A549 (cell line): ENCODE measurements at regions not wholly inside any gene's neighbourhood (a gene's known extent, or its start where the extent isn't known, plus 50 kb on each side); places are given as distances from the start of the nearest gene placed in this dataset.
A peak's percentile ranks its signal among the peaks of the same experiment; 100 is the strongest.

Source experiments
- ATAC-seq, 2 experiments: fragments of 200-7000 bp in 1 of 2; fragments of >200 bp in 1 of 2; cut with Nextera tagmentation in 1 of 2; cut with Tn5 transposase in 1 of 2; 3 replicates each; pipeline versions ENCODE4 v1.8.0 to v1.9.1; 2018 to 2020; ENCODE audit warnings: mild to moderate bottlenecking in 1 of 2, moderate library complexity in 1 of 2
- CTCF ChIA-PET: fragments of 300-600 bp; sonication (Branson Sonifier 250); formaldehyde crosslinking; extraction: SDS; loops from one replicate; lab custom pipeline; 2021; ENCODE audit warnings: antibody characterized with exemption, inconsistent platforms; lab: Yijun Ruan, JAX
- POLR2A ChIA-PET: fragments of 350-600 bp; formaldehyde crosslinking; extraction: SDS; loops from one replicate; lab custom pipeline; 2021; ENCODE audit warnings: antibody characterized with exemption, inconsistent platforms; lab: Yijun Ruan, JAX
- DNase-seq, 2 experiments: peaks; one replicate each; pipeline versions ENCODE4 v3.0.0 to v3.0.0-alpha.2; 2011 to 2016; ENCODE audit warnings: low read depth in 1 of 2, low spot score in 1 of 2
- FAIRE-seq: peaks from 2 replicates; lab custom pipeline; 2011; peaks lifted over from hg19 to GRCh38; lab: Jason Lieb, UNC
- H3K27ac ChIP-seq, 2 experiments: fragments of >200 bp; sonication (Bioruptor Twin); formaldehyde crosslinking; 3 replicates each; pipeline ENCODE4 v1.5.1; 2016 to 2017
- H3K4me1 ChIP-seq: fragments of >200 bp; sonication (Bioruptor Twin); formaldehyde crosslinking; 3 replicates; pipeline ENCODE4 v1.6.1; 2016
- H3K4me2 ChIP-seq: fragments of >200 bp; sonication (Bioruptor Twin); formaldehyde crosslinking; 3 replicates; pipeline ENCODE4 v1.6.1; 2016
- H3K4me3 ChIP-seq: fragments of >200 bp; sonication (Bioruptor Twin); formaldehyde crosslinking; 3 replicates; pipeline ENCODE4 v1.5.1; 2016
- H3K9me3 ChIP-seq: fragments of >200 bp; sonication (Bioruptor Twin); formaldehyde crosslinking; 3 replicates; pipeline ENCODE4 v1.6.1; 2016
- ATOH8 ChIP-seq: fragments of 250-450 bp; sonication (Bioruptor Pico); IDR thresholded peaks from 2 replicates; pipeline ENCODE4 v1.5.0; 2020; ENCODE audit warnings: low read depth, mild to moderate bottlenecking, moderate library complexity
- CBX8 ChIP-seq: fragments of 200-600 bp; sonication (generic); IDR thresholded peaks from 2 replicates; pipeline ENCODE4 v1.6.1; 2016
- E2F6 ChIP-seq: IDR thresholded peaks from 2 replicates; pipeline ENCODE4 v1.6.1; 2012; ENCODE audit warnings: low read depth, borderline replicate concordance
- ELK1 ChIP-seq: fragments of 150-350 bp; IDR thresholded peaks from 2 replicates; pipeline ENCODE4 v1.6.1; 2014; ENCODE audit warnings: low read depth, mild to moderate bottlenecking, low read length
- EP300 ChIP-seq, 2 experiments: fragments of >200 bp; sonication (Bioruptor Twin); formaldehyde crosslinking; IDR thresholded peaks; 2 replicates in 1 of 2; 3 replicates in 1 of 2; pipeline ENCODE4 v1.6.1; 2016 to 2017
- FOSB ChIP-seq: fragments of 250-450 bp; sonication (Bioruptor Pico); IDR thresholded peaks from 2 replicates; pipeline ENCODE4 v1.5.0; 2020; ENCODE audit warnings: mild to moderate bottlenecking, moderate library complexity
- FOSL2 ChIP-seq, 2 experiments: fragments of 450-650 bp in 1 of 2; fragments of >200 bp in 1 of 2; sonication (Bioruptor Twin) in 1 of 2; formaldehyde crosslinking; IDR thresholded peaks; 2 replicates each; pipeline versions ENCODE4 v1.5.0 to v1.6.1; 2016 to 2020; ENCODE audit warnings: mild to moderate bottlenecking in 1 of 2, moderate library complexity in 1 of 2
- FOXS1 ChIP-seq: fragments of 250-450 bp; sonication (Bioruptor Pico); IDR thresholded peaks from 2 replicates; pipeline ENCODE4 v1.5.0; 2020; ENCODE audit warnings: mild to moderate bottlenecking, moderate library complexity
- GATA3 ChIP-seq: IDR thresholded peaks from 2 replicates; pipeline ENCODE4 v1.6.1; 2012; ENCODE audit warnings: borderline replicate concordance
- HDAC2 ChIP-seq: fragments of 200-600 bp; sonication (generic); IDR thresholded peaks from 2 replicates; pipeline ENCODE4 v1.6.1; 2016
- HMGXB4 ChIP-seq: fragments of 250-450 bp; sonication (Bioruptor Pico); IDR thresholded peaks from 2 replicates; pipeline ENCODE4 v1.5.0; 2021; ENCODE audit warnings: mild to moderate bottlenecking, moderate library complexity, borderline replicate concordance
- HOXB13 ChIP-seq: fragments of 250-450 bp; sonication (Bioruptor Pico); IDR thresholded peaks from 2 replicates; pipeline ENCODE4 v1.5.0; 2020; ENCODE audit warnings: low read depth, mild to moderate bottlenecking, moderate library complexity
- NFE2L2 ChIP-seq: fragments of 150-350 bp; conservative IDR thresholded peaks from 2 replicates; pipeline ENCODE4 v1.6.1; 2014; ENCODE audit warnings: low read length
- NPAS2 ChIP-seq: fragments of 250-450 bp; sonication (Bioruptor Pico); IDR thresholded peaks from 2 replicates; pipeline ENCODE4 v1.8.0; 2022; ENCODE audit warnings: mild to moderate bottlenecking, moderate library complexity, borderline replicate concordance
- PHF8 ChIP-seq: fragments of 200-600 bp; sonication (generic); IDR thresholded peaks from 2 replicates; pipeline ENCODE4 v1.6.1; 2016; ENCODE audit warnings: low read depth, mild to moderate bottlenecking, antibody characterized with exemption, moderate library complexity, borderline replicate concordance
- REST ChIP-seq: fragments of 200-600 bp; sonication (generic); IDR thresholded peaks from 2 replicates; pipeline ENCODE4 v1.6.1; 2016; ENCODE audit warnings: antibody characterized with exemption, mild to moderate bottlenecking, moderate library complexity
- SREBF2 ChIP-seq: fragments of 450-650 bp; IDR thresholded peaks from 2 replicates; pipeline ENCODE4 v1.6.1; 2014; ENCODE audit warnings: mild to moderate bottlenecking, moderate library complexity
- TFCP2L1 ChIP-seq: fragments of 250-450 bp; sonication (Bioruptor Pico); IDR thresholded peaks from 2 replicates; pipeline ENCODE4 v1.5.0; 2021; ENCODE audit warnings: mild to moderate bottlenecking
- USF2 ChIP-seq: fragments of 450-650 bp; IDR thresholded peaks from 2 replicates; pipeline ENCODE4 v1.6.1; 2014; ENCODE audit warnings: antibody characterized with exemption
- ZC3H11A ChIP-seq: fragments of 450-650 bp; IDR thresholded peaks from 2 replicates; pipeline ENCODE4 v1.6.1; 2014; ENCODE audit warnings: antibody characterized with exemption, mild to moderate bottlenecking
- ZFP36 ChIP-seq: fragments of 450-650 bp; IDR thresholded peaks from 2 replicates; pipeline ENCODE4 v1.6.1; 2014; ENCODE audit warnings: borderline replicate concordance; ENCODE audit not compliant: partially characterized antibody
- WGBS: methylation state at CpG from one replicate; pipeline ENCODE4 v1.1.6; 2017; ENCODE audit errors: missing lambda C conversion rate; 5-methylcytosine and 5-hydroxymethylcytosine counted together

GRCh38 chr22:48720662-48721394, 1106.8 kb downstream of the BRD1 start:
- CTCF ChIA-PET, result no interaction called here
- TF ChIP-seq TFCP2L1 (no peak), REST (no peak), HOXB13 (CRISPR knock-in tag) (no peak), GATA3 (no peak), FOSB (CRISPR knock-in tag) (no peak), USF2 (no peak), CBX8 (no peak), PHF8 (no peak), SREBF2 (no peak), NPAS2 (CRISPR knock-in tag) (no peak)
- Histone ChIP-seq H3K27ac (no peak overlapping the region), H3K4me2 (no peak overlapping the region), H3K4me3 (no peak overlapping the region), H3K4me1 (no peaks in the 10 kb centered on the region), H3K9me3 (no peaks in the 10 kb centered on the region)
- FAIRE-seq (no peak), DNase-seq (no peak), ATAC-seq (no peak)
- WGBS, result 53% methylated on average over 3 of the region's 20 CpGs
- POLR2A ChIA-PET, result no interaction called here

- FAIRE-seq, result no peak
- 58% methylated on average over 20 of the region's 23 CpGs for WGBS
- TF ChIP-seq HMGXB4 (CRISPR knock-in tag) (no peak), ZFP36 (no peak), ZC3H11A (no peak), ELK1 (no peak), EP300 (IDR thresholded peaks at IDR 0.05) (no peak), ATOH8 (CRISPR knock-in tag) (no peak), PHF8 (no peak), HOXB13 (CRISPR knock-in tag) (no peak), E2F6 (no peak), REST (no peak), NFE2L2 (no peak), HDAC2 (no peak), FOXS1 (CRISPR knock-in tag) (no peak), FOSL2 (IDR thresholded peaks at IDR 0.05) (no peak), FOSL2 (CRISPR knock-in tag; IDR thresholded peaks at IDR 0.05) (no peak)
Observed at GRCh38 chr22:48719978-48720661, 1107.6 kb downstream of the BRD1 start.

More at GRCh38 chr22:48719978-48720661, 1107.6 kb downstream of the BRD1 start:
- no peak overlapping the region for H3K4me2 ChIP-seq
- DNase-seq (peak in 1 of 2 experiments; percentile 10), ATAC-seq (peak in 1 of 2 experiments; percentile 61; a peak in 3 of 6 replicates)
- H3K4me3 ChIP-seq, result no peak overlapping the region
- no peaks in the 10 kb centered on the region for H3K9me3 ChIP-seq
- ChIA-PET CTCF (no interaction called here), POLR2A (no interaction called here)
- H3K4me1 ChIP-seq, result no peaks in the 10 kb centered on the region
- H3K27ac ChIP-seq, result no peak overlapping the region
